ENCODE measurements at regions not wholly inside any gene's neighbourhood (a gene's known extent, or its start where the extent isn't known, plus 50 kb on each side); places are given as distances from the start of the nearest gene placed in this dataset.

GRCh38 chr13:50577806-50578205 is 265.7 kb downstream of the DLEU7 start:
- H3K14ac ChIP-seq (replicated peaks; ENCODE audit: low read depth, low read length) = no peak overlapping the region
- H2AK5ac ChIP-seq (ENCODE audit: low read depth, low read length) = no peak overlapping the region
- H3K4me2 ChIP-seq (ENCODE audit: low read depth, low read length) = no peak overlapping the region
- H3K9me1 ChIP-seq (ENCODE audit: insufficient read depth, low read length) = peaks cover 3% of the 10 kb centered on the region; the same call in 1 of the 2 replicates
- H2BK15ac ChIP-seq (ENCODE audit: low read depth, low read length) = no peak overlapping the region
- ChIA-PET POLR2A (ENCODE audit: unreplicated experiment) (no interaction called here), CTCF (no interaction called here)
- BruUV-seq (replicated peaks) = no TSS peak
- ATAC-seq (ENCODE audit: low read depth) (no peak), DNase-seq (no peak)
- H3K18ac ChIP-seq (ENCODE audit: low read depth, low read length) = no peak overlapping the region
- no peak overlapping the region for H4K8ac ChIP-seq (ENCODE audit: low read depth in 2 of 2, low read length in 2 of 2)
- H3K4me1 ChIP-seq (ENCODE audit: control insufficient read depth, insufficient read depth, low read length) = no peaks in the 10 kb centered on the region
- no peak overlapping the region for H2BK120ac ChIP-seq (ENCODE audit: low read depth, low read length)
- no peak overlapping the region for H3K9ac ChIP-seq (ENCODE audit: low read depth, low read length)
- no peak overlapping the region for H2BK5ac ChIP-seq (ENCODE audit: low read depth, low read length, poor library complexity, severe bottlenecking)
- dilution Hi-C loops (cut with HindIII; ENCODE audit: low sequenced_read_pairs, unreplicated experiment) (no loop called here), intact Hi-C loops (cut with micrococcal nuclease) (no loop called here), in situ Hi-C loops (cut with MboI; ENCODE audit: low sequenced_read_pairs) (no loop called here)
- H2AFZ ChIP-seq (replicated peaks; ENCODE audit: low read length, poor library complexity) = no peak overlapping the region
- no CpG with 5 or more reads among the region's 2 CpGs for WGBS, 2 experiments (ENCODE audit: extremely low coverage in 2 of 2, insufficient read length in 1 of 2)
- H2AK9ac ChIP-seq (replicated peaks; ENCODE audit: low read depth, low read length, poor library complexity) = no peak overlapping the region
- no peak overlapping the region for H2BK20ac ChIP-seq (ENCODE audit: low read depth, low read length)
- no peak overlapping the region for H4K91ac ChIP-seq (ENCODE audit: insufficient read depth, low read depth, low read length)
- no peak for TF ChIP-seq RAD21 (IDR thresholded peaks at IDR 0.05; ENCODE audit: low read length)
- TF ChIP-seq RCOR1 (IDR thresholded peaks at IDR 0.05; ENCODE audit: insufficient replicate concordance, low read length) = no peak
- no peak for TF ChIP-seq BHLHE40 (IDR thresholded peaks at IDR 0.05; ENCODE audit: low read depth, low read length)
- no peak for TF ChIP-seq USF2 (IDR thresholded peaks at IDR 0.05; ENCODE audit: low read depth, low read length)
- TF ChIP-seq MXI1 (IDR thresholded peaks at IDR 0.05; ENCODE audit: borderline replicate concordance, low read depth, low read length) = no peak
- H3K4ac ChIP-seq (ENCODE audit: low read depth, low read length) = no peak overlapping the region
- H3K79me1 ChIP-seq (ENCODE audit: low read depth in 1 of 2, low read length in 2 of 2) = no peaks in the 10 kb centered on the region
- H4K5ac ChIP-seq (ENCODE audit: low read depth, low read length) = no peak overlapping the region
- H3K27me3 ChIP-seq (ENCODE audit: control insufficient read depth, insufficient read depth, low read length) = peaks cover 23% of the 10 kb centered on the region
- H3K36me3 ChIP-seq (ENCODE audit: control insufficient read depth, insufficient read depth, low read length) = no peaks in the 10 kb centered on the region
- no peak overlapping the region for H3K56ac ChIP-seq (ENCODE audit: extremely low read depth, insufficient read depth, low read length)
- no peak overlapping the region for H3K4me3 ChIP-seq (ENCODE audit: insufficient read depth, low read depth, low read length)
- H4K20me1 ChIP-seq (ENCODE audit: insufficient read depth, low read length) = no peaks in the 10 kb centered on the region
- H3K23ac ChIP-seq (ENCODE audit: low read depth, low read length) = no peak overlapping the region
- no peak overlapping the region for H3K27ac ChIP-seq (ENCODE audit: insufficient read depth, low read length)
- no peaks in the 10 kb centered on the region for H3K9me3 ChIP-seq (ENCODE audit: control insufficient read depth, insufficient read depth, low read length)
